ENCODE measurements at regions not wholly inside any gene's neighbourhood (a gene's known extent, or its start where the extent isn't known, plus 50 kb on each side); places are given as distances from the start of the nearest gene placed in this dataset.

DNA sequence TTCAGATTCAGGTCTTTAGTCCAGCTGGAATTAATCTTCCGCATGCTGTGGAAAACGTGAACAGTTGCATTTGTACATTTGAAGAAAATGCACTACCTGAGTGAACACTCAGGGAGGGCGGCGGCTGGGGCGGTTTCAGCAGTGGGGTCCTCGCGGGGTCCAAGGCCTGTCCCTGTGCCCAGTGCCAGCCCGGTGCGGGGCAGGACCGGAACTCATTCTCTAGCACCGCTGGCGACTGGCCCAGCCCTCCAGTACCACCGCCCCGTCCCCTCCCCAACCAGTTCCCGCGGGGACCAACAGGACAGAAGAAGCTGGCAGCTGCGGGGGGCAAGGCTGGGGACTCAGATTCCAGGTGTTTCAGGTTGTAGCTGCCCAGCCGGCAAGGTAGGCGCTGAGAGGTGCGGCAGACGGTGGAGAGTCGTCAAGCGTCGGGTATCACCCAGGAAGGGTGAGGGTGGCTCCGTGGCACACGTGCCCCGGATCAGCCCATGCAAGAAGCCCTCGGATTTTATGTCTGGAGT is 72.2 kb upstream of the ARNT2 start:
- Histone ChIP-seq H3K79me2 (replicated peaks; ENCODE audit: insufficient read depth) (no peaks in the 10 kb centered on the region), H3K27ac (ENCODE audit: low read depth) (no peak overlapping the region), H3K36me3 (ENCODE audit: insufficient read depth) (no peaks in the 10 kb centered on the region), H3K4me3 (no peak overlapping the region), H2AFZ (no peak overlapping the region), H3K4me2 (no peak overlapping the region), H3F3A (replicated peaks; ENCODE audit: low read depth) (no peaks in the 10 kb centered on the region), H3K9me2 (ENCODE audit: insufficient read depth) (peaks cover 3% of the 10 kb centered on the region; the same call in 1 of the 2 replicates), H4K20me1 (replicated peaks; ENCODE audit: insufficient read depth) (no peaks in the 10 kb centered on the region), H3K27me3 (ENCODE audit: insufficient read depth) (no peaks in the 10 kb centered on the region), H3K4me1 (ENCODE audit: insufficient read depth) (no peaks in the 10 kb centered on the region)
- DNase-seq (ENCODE audit: low spot score) (no peak), ATAC-seq (no peak)
- no peak overlapping the region for H3K27ac Mint-ChIP-seq
- H3K9me3 Mint-ChIP-seq: peaks cover 8% of the 10 kb centered on the region; the same call in 2 of the 3 replicates
- H3K36me3 Mint-ChIP-seq (ENCODE audit: low read depth): no peaks in the 10 kb centered on the region
- TF ChIP-seq, protein P1, sequence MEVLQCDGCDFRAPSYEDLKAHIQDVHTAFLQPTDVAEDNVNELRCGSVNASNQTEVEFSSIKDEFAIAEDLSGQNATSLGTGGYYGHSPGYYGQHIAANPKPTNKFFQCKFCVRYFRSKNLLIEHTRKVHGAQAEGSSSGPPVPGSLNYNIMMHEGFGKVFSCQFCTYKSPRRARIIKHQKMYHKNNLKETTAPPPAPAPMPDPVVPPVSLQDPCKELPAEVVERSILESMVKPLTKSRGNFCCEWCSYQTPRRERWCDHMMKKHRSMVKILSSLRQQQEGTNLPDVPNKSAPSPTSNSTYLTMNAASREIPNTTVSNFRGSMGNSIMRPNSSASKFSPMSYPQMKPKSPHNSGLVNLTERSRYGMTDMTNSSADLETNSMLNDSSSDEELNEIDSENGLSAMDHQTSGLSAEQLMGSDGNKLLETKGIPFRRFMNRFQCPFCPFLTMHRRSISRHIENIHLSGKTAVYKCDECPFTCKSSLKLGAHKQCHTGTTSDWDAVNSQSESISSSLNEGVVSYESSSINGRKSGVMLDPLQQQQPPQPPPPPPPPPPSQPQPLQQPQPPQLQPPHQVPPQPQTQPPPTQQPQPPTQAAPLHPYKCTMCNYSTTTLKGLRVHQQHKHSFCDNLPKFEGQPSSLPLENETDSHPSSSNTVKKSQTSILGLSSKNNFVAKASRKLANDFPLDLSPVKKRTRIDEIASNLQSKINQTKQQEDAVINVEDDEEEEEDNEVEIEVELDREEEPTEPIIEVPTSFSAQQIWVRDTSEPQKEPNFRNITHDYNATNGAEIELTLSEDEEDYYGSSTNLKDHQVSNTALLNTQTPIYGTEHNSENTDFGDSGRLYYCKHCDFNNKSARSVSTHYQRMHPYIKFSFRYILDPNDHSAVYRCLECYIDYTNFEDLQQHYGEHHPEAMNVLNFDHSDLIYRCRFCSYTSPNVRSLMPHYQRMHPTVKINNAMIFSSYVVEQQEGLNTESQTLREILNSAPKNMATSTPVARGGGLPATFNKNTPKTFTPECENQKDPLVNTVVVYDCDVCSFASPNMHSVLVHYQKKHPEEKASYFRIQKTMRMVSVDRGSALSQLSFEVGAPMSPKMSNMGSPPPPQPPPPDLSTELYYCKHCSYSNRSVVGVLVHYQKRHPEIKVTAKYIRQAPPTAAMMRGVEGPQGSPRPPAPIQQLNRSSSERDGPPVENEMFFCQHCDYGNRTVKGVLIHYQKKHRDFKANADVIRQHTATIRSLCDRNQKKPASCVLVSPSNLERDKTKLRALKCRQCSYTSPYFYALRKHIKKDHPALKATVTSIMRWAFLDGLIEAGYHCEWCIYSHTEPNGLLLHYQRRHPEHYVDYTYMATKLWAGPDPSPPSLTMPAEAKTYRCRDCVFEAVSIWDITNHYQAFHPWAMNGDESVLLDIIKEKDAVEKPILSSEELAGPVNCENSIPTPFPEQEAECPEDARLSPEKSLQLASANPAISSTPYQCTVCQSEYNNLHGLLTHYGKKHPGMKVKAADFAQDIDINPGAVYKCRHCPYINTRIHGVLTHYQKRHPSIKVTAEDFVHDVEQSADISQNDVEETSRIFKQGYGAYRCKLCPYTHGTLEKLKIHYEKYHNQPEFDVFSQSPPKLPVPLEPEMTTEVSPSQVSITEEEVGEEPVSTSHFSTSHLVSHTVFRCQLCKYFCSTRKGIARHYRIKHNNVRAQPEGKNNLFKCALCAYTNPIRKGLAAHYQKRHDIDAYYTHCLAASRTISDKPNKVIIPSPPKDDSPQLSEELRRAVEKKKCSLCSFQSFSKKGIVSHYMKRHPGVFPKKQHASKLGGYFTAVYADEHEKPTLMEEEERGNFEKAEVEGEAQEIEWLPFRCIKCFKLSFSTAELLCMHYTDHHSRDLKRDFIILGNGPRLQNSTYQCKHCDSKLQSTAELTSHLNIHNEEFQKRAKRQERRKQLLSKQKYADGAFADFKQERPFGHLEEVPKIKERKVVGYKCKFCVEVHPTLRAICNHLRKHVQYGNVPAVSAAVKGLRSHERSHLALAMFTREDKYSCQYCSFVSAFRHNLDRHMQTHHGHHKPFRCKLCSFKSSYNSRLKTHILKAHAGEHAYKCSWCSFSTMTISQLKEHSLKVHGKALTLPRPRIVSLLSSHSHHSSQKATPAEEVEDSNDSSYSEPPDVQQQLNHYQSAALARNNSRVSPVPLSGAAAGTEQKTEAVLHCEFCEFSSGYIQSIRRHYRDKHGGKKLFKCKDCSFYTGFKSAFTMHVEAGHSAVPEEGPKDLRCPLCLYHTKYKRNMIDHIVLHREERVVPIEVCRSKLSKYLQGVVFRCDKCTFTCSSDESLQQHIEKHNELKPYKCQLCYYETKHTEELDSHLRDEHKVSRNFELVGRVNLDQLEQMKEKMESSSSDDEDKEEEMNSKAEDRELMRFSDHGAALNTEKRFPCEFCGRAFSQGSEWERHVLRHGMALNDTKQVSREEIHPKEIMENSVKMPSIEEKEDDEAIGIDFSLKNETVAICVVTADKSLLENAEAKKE (CRISPR knock-in tag; IDR thresholded peaks at IDR 0.05): no peak
- TF ChIP-seq ZNF114 (CRISPR knock-in tag; IDR thresholded peaks at IDR 0.05) (no peak), POLR2AphosphoS5 (IDR thresholded peaks at IDR 0.05; ENCODE audit: low read depth) (no peak), CREB1 (CRISPR knock-in tag; IDR thresholded peaks at IDR 0.05; ENCODE audit: low read depth) (no peak), EZH2 (IDR thresholded peaks at IDR 0.05; ENCODE audit: low read depth, unreplicated experiment) (no peak), ZNF331 (CRISPR knock-in tag; IDR thresholded peaks at IDR 0.05; ENCODE audit: low read depth) (no peak), STAT1 (IDR thresholded peaks at IDR 0.05; ENCODE audit: unreplicated experiment) (no peak)
- H3K4me1 Mint-ChIP-seq: no peaks in the 10 kb centered on the region
- H3K27me3 Mint-ChIP-seq (ENCODE audit: insufficient read depth, low read depth, poor library complexity): no peaks in the 10 kb centered on the region
- no peak overlapping the region for H3K4me3 Mint-ChIP-seq

DNA sequence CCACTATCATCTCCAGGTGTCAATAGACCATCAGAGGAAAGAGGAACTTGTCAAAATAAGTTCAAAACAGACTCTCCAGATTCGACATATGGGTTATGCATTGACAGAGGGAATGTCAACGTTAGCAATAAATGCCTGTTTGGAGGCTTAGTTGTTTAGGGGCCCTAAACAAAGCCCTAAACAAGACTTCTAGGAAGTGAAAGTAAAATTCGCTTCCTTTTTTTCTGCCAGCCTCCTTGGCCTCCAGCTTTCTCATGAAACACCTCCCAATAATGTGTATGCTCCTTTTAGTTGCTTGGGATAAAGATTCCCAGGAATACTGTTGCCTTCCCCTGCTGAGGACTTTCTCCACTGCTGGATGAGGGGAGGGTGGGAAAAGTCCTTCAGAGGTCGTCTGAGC is 70.9 kb upstream of the ARNT2 start:
- Mint-ChIP-seq H3K36me3 (ENCODE audit: low read depth) (no peaks in the 10 kb centered on the region), H3K4me1 (no peaks in the 10 kb centered on the region), H3K27ac (no peak overlapping the region), H3K9me3 (peaks cover 3% of the 10 kb centered on the region; the same call in 2 of the 3 replicates), H3K27me3 (ENCODE audit: insufficient read depth, low read depth, poor library complexity) (no peaks in the 10 kb centered on the region), H3K4me3 (no peak overlapping the region)
- no peaks in the 10 kb centered on the region for H3K27me3 ChIP-seq (ENCODE audit: insufficient read depth)
- no peak overlapping the region for H3K4me2 ChIP-seq
- H3K27ac ChIP-seq (ENCODE audit: low read depth): no peak overlapping the region
- no peak for DNase-seq (ENCODE audit: low spot score)
- no peaks in the 10 kb centered on the region for H4K20me1 ChIP-seq (replicated peaks; ENCODE audit: insufficient read depth)
- H3K4me3 ChIP-seq: no peak overlapping the region
- H3K79me2 ChIP-seq (replicated peaks; ENCODE audit: insufficient read depth): no peaks in the 10 kb centered on the region
- no peaks in the 10 kb centered on the region for H3F3A ChIP-seq (replicated peaks; ENCODE audit: low read depth)
- no peak for ATAC-seq
- H2AFZ ChIP-seq: no peak overlapping the region
- H3K4me1 ChIP-seq (ENCODE audit: insufficient read depth): no peaks in the 10 kb centered on the region
- no peaks in the 10 kb centered on the region for H3K36me3 ChIP-seq (ENCODE audit: insufficient read depth)
- peaks cover 3% of the 10 kb centered on the region; the same call in 1 of the 2 replicates for H3K9me2 ChIP-seq (ENCODE audit: insufficient read depth)
- TF ChIP-seq, protein P1 (CRISPR knock-in tag; IDR thresholded peaks at IDR 0.05): no peak
